Neural progenitor cell (in vitro differentiated cells): ENCODE measurements at regions not wholly inside any gene's neighbourhood (a gene's known extent, or its start where the extent isn't known, plus 50 kb on each side); places are given as distances from the start of the nearest gene placed in this dataset.

Experiments used
- CTCF ChIP-seq: fragments of 200-600 bp; sonication (generic); IDR thresholded peaks from 2 replicates; pipeline ENCODE4 v1.5.1; 2017; ENCODE audit warnings: antibody characterized with exemption, mild to moderate bottlenecking
- EZH2 ChIP-seq: fragments of 200-600 bp; sonication (generic); IDR thresholded peaks from 2 replicates; pipeline ENCODE4 v1.6.1; 2017; ENCODE audit warnings: antibody characterized with exemption, mild to moderate bottlenecking, moderate library complexity
- EZH2phosphoT487 ChIP-seq: fragments of 200-600 bp; sonication (generic); IDR thresholded peaks from 2 replicates; pipeline ENCODE4 v1.6.1; 2017; ENCODE audit warnings: antibody characterized with exemption

DNA sequence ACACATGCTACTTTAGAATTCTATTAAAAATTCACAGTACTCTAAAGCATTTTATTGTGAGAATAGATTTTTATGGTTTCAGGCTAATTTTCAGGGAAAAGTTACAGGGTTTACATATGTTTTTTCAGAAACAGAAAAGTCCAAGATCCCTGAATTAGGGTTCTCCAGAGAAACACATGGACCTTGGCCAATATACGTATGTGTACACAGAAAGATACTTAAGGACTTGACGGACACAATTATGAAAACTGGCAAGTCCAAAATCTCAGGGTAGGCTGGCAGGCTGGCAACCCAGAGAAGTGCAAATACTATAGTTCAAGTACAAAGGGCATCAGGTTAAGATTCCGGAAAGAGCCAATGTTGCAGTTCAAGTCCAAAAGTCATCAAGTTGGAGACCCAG lies 1897.8 kb upstream of the PCDH10 start:
- TF ChIP-seq CTCF (no peak), EZH2 (no peak), EZH2phosphoT487 (no peak)
